MM.1S (cell line): ENCODE measurements at regions not wholly inside any gene's neighbourhood (a gene's known extent, or its start where the extent isn't known, plus 50 kb on each side); places are given as distances from the start of the nearest gene placed in this dataset.

Experiments
- DNase-seq: peaks from one replicate; pipeline ENCODE4 v3.0.0-alpha.2; 2015
- H2AFZ ChIP-seq: fragments of 300-600 bp; sonication (generic); 2 replicates; pipeline ENCODE4 v1.6.0; 2016; ENCODE audit warnings: antibody characterized with exemption, low read length
- H3F3A ChIP-seq: fragments of 300-600 bp; sonication (generic); 2 replicates; pipeline ENCODE4 v1.6.1; 2016; ENCODE audit warnings: mild to moderate bottlenecking, antibody characterized with exemption, low read length, moderate library complexity, mixed read lengths; ENCODE audit not compliant: insufficient read depth
- H3K27ac ChIP-seq: fragments of 300-600 bp; sonication (generic); 2 replicates; pipeline ENCODE4 v1.5.1; 2016; ENCODE audit warnings: mild to moderate bottlenecking, low read length
- H3K27me3 ChIP-seq: fragments of 300-600 bp; sonication (generic); replicated peaks from 2 replicates; pipeline ENCODE4 v1.6.0; 2016; ENCODE audit warnings: low read length; ENCODE audit not compliant: insufficient read depth
- H3K36me3 ChIP-seq: fragments of 300-600 bp; sonication (generic); replicated peaks from 2 replicates; pipeline ENCODE4 v1.6.1; 2016; ENCODE audit warnings: mild to moderate bottlenecking, low read length, mixed read lengths; ENCODE audit not compliant: insufficient read depth
- H3K4me1 ChIP-seq: fragments of 300-600 bp; sonication (generic); 2 replicates; pipeline ENCODE4 v1.6.1; 2016; ENCODE audit warnings: low read length, mixed read lengths
- H3K4me2 ChIP-seq: fragments of 300-600 bp; sonication (generic); 2 replicates; pipeline ENCODE4 v1.6.0; 2016; ENCODE audit warnings: low read depth, low read length
- H3K4me3 ChIP-seq: fragments of 300-600 bp; sonication (generic); 2 replicates; pipeline ENCODE4 v1.5.1; 2016; ENCODE audit warnings: low read length, mixed read lengths
- H3K79me2 ChIP-seq: fragments of 300-600 bp; sonication (generic); 2 replicates; pipeline ENCODE4 v1.6.1; 2016; ENCODE audit warnings: mixed run types, low read length, mixed read lengths
- H3K9ac ChIP-seq: fragments of 300-600 bp; sonication (generic); 2 replicates; pipeline ENCODE4 v1.6.1; 2016; ENCODE audit warnings: low read length, mixed read lengths
- H3K9me2 ChIP-seq: fragments of 300-600 bp; sonication (generic); replicated peaks from 2 replicates; pipeline ENCODE4 v1.6.1; 2016; ENCODE audit warnings: mild to moderate bottlenecking, low read length, mixed read lengths; ENCODE audit not compliant: insufficient read depth
- H3K9me3 ChIP-seq: fragments of 300-600 bp; sonication (generic); replicated peaks from 2 replicates; pipeline ENCODE4 v1.6.1; 2016; ENCODE audit warnings: mild to moderate bottlenecking, low read length, mixed read lengths; ENCODE audit not compliant: insufficient read depth
- H4K20me1 ChIP-seq: fragments of 300-600 bp; sonication (generic); 2 replicates; pipeline ENCODE4 v1.6.1; 2016; ENCODE audit warnings: mild to moderate bottlenecking, low read length, moderate library complexity, mixed read lengths; ENCODE audit not compliant: insufficient read depth
- CTCF ChIP-seq: fragments of 300-600 bp; sonication (generic); IDR thresholded peaks from 2 replicates; pipeline ENCODE4 v1.5.1; 2016; ENCODE audit warnings: antibody characterized with exemption, low read length, mixed read lengths
- EZH2 ChIP-seq: fragments of 300-600 bp; sonication (generic); optimal IDR thresholded peaks from 2 replicates; pipeline ENCODE3; 2017; ENCODE audit warnings: low read depth, mild to moderate bottlenecking, antibody characterized with exemption, low read length, mixed read lengths
- EZH2phosphoT487 ChIP-seq: fragments of 300-600 bp; sonication (generic); IDR thresholded peaks from 2 replicates; pipeline ENCODE4 v1.6.1; 2018; ENCODE audit warnings: antibody characterized with exemption, low read length

GRCh38 chr1:118558933-118559332 lies 373.9 kb upstream of the SPAG17 start:
- no peak overlapping the region for H3K4me2 ChIP-seq
- H3K9me2 ChIP-seq, result no peaks in the 10 kb centered on the region
- no peaks in the 10 kb centered on the region for H3K27me3 ChIP-seq
- H3K9me3 ChIP-seq, result no peaks in the 10 kb centered on the region
- no peak for TF ChIP-seq EZH2phosphoT487
- no peak for TF ChIP-seq CTCF
- no peak for TF ChIP-seq EZH2
- no peak for DNase-seq
- no peaks in the 10 kb centered on the region for H3K79me2 ChIP-seq
- no peaks in the 10 kb centered on the region for H3F3A ChIP-seq
- H3K9ac ChIP-seq, result no peak overlapping the region
- H3K4me3 ChIP-seq, result no peak overlapping the region
- H4K20me1 ChIP-seq, result no peaks in the 10 kb centered on the region
- H3K27ac ChIP-seq, result no peak overlapping the region
- no peak overlapping the region for H2AFZ ChIP-seq
- H3K36me3 ChIP-seq, result no peaks in the 10 kb centered on the region
- no peaks in the 10 kb centered on the region for H3K4me1 ChIP-seq

GRCh38 chr1:118556936-118557335 lies 371.9 kb upstream of the SPAG17 start:
- Histone ChIP-seq H3K9ac (no peak overlapping the region), H2AFZ (no peak overlapping the region), H3K9me3 (no peaks in the 10 kb centered on the region), H3K9me2 (no peaks in the 10 kb centered on the region), H3K4me2 (no peak overlapping the region), H3K4me3 (no peak overlapping the region), H3K36me3 (no peaks in the 10 kb centered on the region), H3K27ac (no peak overlapping the region), H3K27me3 (no peaks in the 10 kb centered on the region), H4K20me1 (no peaks in the 10 kb centered on the region), H3K79me2 (no peaks in the 10 kb centered on the region), H3F3A (no peaks in the 10 kb centered on the region), H3K4me1 (no peaks in the 10 kb centered on the region)
- DNase-seq, result no peak
- TF ChIP-seq EZH2phosphoT487 (no peak), EZH2 (no peak), CTCF (no peak)

- H3K36me3 ChIP-seq, result no peaks in the 10 kb centered on the region
- TF ChIP-seq EZH2phosphoT487, result no peak
- no peak for TF ChIP-seq EZH2
- TF ChIP-seq CTCF, result no peak
- no peak overlapping the region for H2AFZ ChIP-seq
- H3K4me1 ChIP-seq, result no peaks in the 10 kb centered on the region
- H3K27ac ChIP-seq, result no peak overlapping the region
- no peak overlapping the region for H3K4me2 ChIP-seq
- H4K20me1 ChIP-seq, result no peaks in the 10 kb centered on the region
- H3K9me3 ChIP-seq, result no peaks in the 10 kb centered on the region
- no peak overlapping the region for H3K9ac ChIP-seq
- no peak overlapping the region for H3K4me3 ChIP-seq
- no peaks in the 10 kb centered on the region for H3K27me3 ChIP-seq
- DNase-seq, result no peak
- no peaks in the 10 kb centered on the region for H3F3A ChIP-seq
- no peaks in the 10 kb centered on the region for H3K9me2 ChIP-seq
- no peaks in the 10 kb centered on the region for H3K79me2 ChIP-seq
Observed at GRCh38 chr1:118555638-118556037, 370.6 kb upstream of the SPAG17 start.
